Heart right ventricle (tissue), 16 donors: ENCODE measurements at regions not wholly inside any gene's neighbourhood (a gene's known extent, or its start where the extent isn't known, plus 50 kb on each side); places are given as distances from the start of the nearest gene placed in this dataset.

ENCODE experiments used
- ATAC-seq, 8 donors: fragments of 200-7000 bp; cut with Tn5 transposase; one replicate each; pipeline ENCODE4 v1.9.1; 2020; ENCODE audit warnings: mild to moderate bottlenecking in 8 of 8, moderate library complexity in 8 of 8, moderate number of reproducible peaks in 1 of 8
- DNase-seq, 2 donors: peaks; one replicate each; pipeline ENCODE4 v3.0.0-alpha.2; 2020
- H3K27ac ChIP-seq, 10 donors: fragments of 200-600 bp; sonication (generic) in 2 of 10; one replicate each; pipeline versions ENCODE4 v1.5.0 to v1.8.0; 2020 to 2022; ENCODE audit warnings: mild to moderate bottlenecking in 3 of 10
- H3K27me3 ChIP-seq, 7 donors: fragments of 200-600 bp; one replicate each; pipeline ENCODE4 v1.8.0; 2021 to 2022; ENCODE audit warnings: mild to moderate bottlenecking in 2 of 7
- H3K36me3 ChIP-seq, 9 donors: fragments of 200-600 bp; sonication (generic) in 1 of 9; one replicate each; pipeline versions ENCODE4 v1.5.0 to v1.8.0; 2020 to 2022; ENCODE audit warnings: mild to moderate bottlenecking in 2 of 9
- H3K4me1 ChIP-seq, 9 donors: fragments of 200-600 bp; sonication (generic) in 1 of 9; one replicate each; pipeline versions ENCODE4 v1.5.0 to v1.8.0; 2020 to 2022; ENCODE audit warnings: mild to moderate bottlenecking in 4 of 9
- H3K4me3 ChIP-seq, 10 donors: fragments of 200-600 bp; sonication (generic) in 2 of 10; one replicate each; pipeline versions ENCODE4 v1.5.0 to v1.8.0; 2020 to 2022; ENCODE audit warnings: mild to moderate bottlenecking in 7 of 10, moderate library complexity in 2 of 10
- H3K9me3 ChIP-seq, 11 donors: fragments of 200-600 bp in 10 of 11; sonication (generic) in 2 of 11; one replicate each; pipeline versions ENCODE4 v1.5.0 to v1.8.0; 2013 to 2022; ENCODE audit warnings: mild to moderate bottlenecking in 2 of 11, control low read depth in 1 of 11, moderate library complexity in 1 of 11
- WGBS, 2 donors: extraction: QIAGEN DNeasy Blood & Tissue Kit; methylation state at CpG; one replicate each; pipeline ENCODE4 v1.1.7; 2013; ENCODE audit warnings: inconsistent platforms in 1 of 2; 5-methylcytosine and 5-hydroxymethylcytosine counted together
- intact Hi-C, 10 donors: fragments of 100-400 bp; cut with DNase I; formaldehyde crosslinking; loops; one replicate each; pipeline versions ENCODE4 v1.11.1 to v1.14.2; 2022
- TF ChIP-seq, protein P1 (sequence below), 9 donors: fragments of 200-600 bp; sonication (generic) in 2 of 9; IDR thresholded peaks; one replicate each; pipeline versions ENCODE4 v1.5.0 to v1.8.0; 2021 to 2022; ENCODE audit warnings: antibody characterized with exemption in 9 of 9, mild to moderate bottlenecking in 5 of 9, moderate library complexity in 1 of 9
- donor health status: Arrhythmogenic right ventricular cardiomyopathy.
- donor health status: ischemic (EF 13 %, LVEDD 7.1; RV severe dilation, severe dysfunction).
- donor health status: healthy with polysubstance abuse.
- donor health status: DM: no; HTN: yes; CAD: no.
- donor health status: DM: no; HTN: no; CAD: no.
- donor health status: ischemic (EF 25% LVEDD 6.9; RV normal size, moderate dysfunction).
- donor health status: ischemic (EF 25% LVEDD 5.7; RV mildly dilated, moderate dysfunction).
- donor health status: healthy.
- donor health status: DM: yes; HTN: yes; CAD: no.
- donor health status: Ischemic cardiomyopathy.
- donor health status: ischemic (EF 35%, LVEDD 5.7; RV mildly dilated, moderate dysfunction).
- donor health status: nonischemic (EF 11% LVEDD 7.7; RV severe dilation, severe dysfunction).
- donor health status: DM: yes; HTN: yes; CAD: no.
- donor health status: PGD.
- donor health status: ischemic (EF 29% LVEDD 5.4; RV normal size, mild dysfunction).
- donor health status: nonischemic (EF 23%, LVEDD 6.1; RV moderate dilation, normal function).

DNA sequence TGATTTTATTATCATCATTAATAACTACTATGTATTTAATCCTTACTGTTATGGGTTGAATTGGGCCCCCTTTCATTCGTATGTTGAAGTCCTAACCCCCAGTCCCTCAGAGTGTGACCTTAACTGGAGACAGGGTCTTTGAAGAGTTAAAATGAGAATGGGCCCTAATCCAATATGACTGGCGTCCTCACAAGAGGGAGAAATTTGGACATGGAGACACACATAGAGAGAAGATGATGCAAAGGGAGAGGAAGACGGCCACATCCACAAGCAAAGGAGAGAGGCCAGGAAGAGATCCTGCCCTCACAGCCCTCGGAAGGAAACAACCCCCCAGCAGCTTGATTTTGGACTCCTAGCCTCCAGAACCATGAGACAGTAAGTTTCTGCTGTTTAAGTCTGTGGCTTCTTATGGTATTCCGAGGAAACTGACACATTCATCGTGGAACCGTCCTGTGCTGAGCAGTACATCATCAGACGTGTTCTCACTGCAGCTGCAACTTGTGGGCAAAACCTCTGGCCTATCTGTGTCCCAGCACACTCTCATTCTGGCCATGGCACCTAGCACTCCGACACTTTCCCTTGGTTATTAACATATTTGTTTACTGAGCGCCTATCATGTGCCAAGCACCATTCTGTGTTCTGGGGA lies 127.6 kb downstream of the SLC38A6 start:
- 78 to 80% methylated on average over 10 of the region's 10 CpGs for WGBS, 2 donors
- Histone ChIP-seq H3K27me3 (peaks cover 0 to 11% (median 0%) of the 10 kb centered on the region in 7 donors), H3K36me3 (no peaks in the 10 kb centered on the region), H3K4me1 (peaks cover 3 to 56% (median 24%) of the 10 kb centered on the region in 9 donors), H3K27ac (peak overlapping the region in 4 of 10 donors; percentile 0 to 52 (median 38)), H3K4me3 (no peak overlapping the region), H3K9me3 (no peaks in the 10 kb centered on the region)
- intact Hi-C loops, result no loop called here
- no peak for DNase-seq
- TF ChIP-seq, protein P1, sequence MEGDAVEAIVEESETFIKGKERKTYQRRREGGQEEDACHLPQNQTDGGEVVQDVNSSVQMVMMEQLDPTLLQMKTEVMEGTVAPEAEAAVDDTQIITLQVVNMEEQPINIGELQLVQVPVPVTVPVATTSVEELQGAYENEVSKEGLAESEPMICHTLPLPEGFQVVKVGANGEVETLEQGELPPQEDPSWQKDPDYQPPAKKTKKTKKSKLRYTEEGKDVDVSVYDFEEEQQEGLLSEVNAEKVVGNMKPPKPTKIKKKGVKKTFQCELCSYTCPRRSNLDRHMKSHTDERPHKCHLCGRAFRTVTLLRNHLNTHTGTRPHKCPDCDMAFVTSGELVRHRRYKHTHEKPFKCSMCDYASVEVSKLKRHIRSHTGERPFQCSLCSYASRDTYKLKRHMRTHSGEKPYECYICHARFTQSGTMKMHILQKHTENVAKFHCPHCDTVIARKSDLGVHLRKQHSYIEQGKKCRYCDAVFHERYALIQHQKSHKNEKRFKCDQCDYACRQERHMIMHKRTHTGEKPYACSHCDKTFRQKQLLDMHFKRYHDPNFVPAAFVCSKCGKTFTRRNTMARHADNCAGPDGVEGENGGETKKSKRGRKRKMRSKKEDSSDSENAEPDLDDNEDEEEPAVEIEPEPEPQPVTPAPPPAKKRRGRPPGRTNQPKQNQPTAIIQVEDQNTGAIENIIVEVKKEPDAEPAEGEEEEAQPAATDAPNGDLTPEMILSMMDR (IDR thresholded peaks at IDR 0.05), result no peak
- ATAC-seq, result no peak

DNA sequence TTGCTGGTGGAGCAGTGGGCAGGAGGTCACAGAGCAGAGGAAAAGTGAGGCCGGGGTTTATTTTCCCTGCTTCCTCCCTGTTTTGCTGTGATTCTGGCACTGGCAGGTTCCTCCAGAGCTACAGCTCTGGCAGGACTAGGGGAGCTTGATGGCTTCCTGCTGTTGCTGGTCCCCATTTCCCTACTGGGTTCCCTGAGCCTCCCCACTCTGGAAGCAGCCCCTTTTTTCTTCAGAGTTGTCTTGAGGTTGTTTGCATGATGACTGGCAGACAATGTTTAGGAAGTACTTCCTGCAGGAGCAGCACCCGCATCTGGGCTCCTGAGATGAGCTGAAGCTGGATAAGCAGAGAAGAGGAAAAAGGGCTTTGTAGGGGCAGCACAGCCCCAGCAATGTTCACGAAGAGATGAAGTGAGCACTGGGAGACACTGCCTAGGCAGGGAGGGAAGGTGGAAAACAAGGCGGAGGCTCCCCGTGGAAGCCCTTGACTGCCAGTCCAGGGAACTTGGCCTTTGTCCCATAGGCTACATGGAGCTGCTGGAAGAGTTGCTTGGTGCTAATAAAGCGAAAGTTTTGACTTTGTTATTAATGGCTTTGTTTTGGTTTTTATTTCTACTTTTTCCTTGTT lies 126.9 kb downstream of the SLC38A6 start:
- peaks cover 0 to 9% (median 0%) of the 10 kb centered on the region in 7 donors for H3K27me3 ChIP-seq
- peak overlapping the region in 4 of 10 donors; percentile 0 to 52 (median 27) for H3K27ac ChIP-seq
- ATAC-seq, result no peak
- TF ChIP-seq, protein P1 (IDR thresholded peaks at IDR 0.05), result no peak
- no peak for DNase-seq
- H3K36me3 ChIP-seq, result no peaks in the 10 kb centered on the region
- no peak overlapping the region for H3K4me3 ChIP-seq
- H3K4me1 ChIP-seq, result peaks cover 3 to 61% (median 30%) of the 10 kb centered on the region in 9 donors
- whole genome bisulfite sequencing, 2 donors, result 64 to 65% methylated on average over 6 of the region's 6 CpGs
- no peaks in the 10 kb centered on the region for H3K9me3 ChIP-seq
- intact Hi-C loops, result no loop called here

DNA sequence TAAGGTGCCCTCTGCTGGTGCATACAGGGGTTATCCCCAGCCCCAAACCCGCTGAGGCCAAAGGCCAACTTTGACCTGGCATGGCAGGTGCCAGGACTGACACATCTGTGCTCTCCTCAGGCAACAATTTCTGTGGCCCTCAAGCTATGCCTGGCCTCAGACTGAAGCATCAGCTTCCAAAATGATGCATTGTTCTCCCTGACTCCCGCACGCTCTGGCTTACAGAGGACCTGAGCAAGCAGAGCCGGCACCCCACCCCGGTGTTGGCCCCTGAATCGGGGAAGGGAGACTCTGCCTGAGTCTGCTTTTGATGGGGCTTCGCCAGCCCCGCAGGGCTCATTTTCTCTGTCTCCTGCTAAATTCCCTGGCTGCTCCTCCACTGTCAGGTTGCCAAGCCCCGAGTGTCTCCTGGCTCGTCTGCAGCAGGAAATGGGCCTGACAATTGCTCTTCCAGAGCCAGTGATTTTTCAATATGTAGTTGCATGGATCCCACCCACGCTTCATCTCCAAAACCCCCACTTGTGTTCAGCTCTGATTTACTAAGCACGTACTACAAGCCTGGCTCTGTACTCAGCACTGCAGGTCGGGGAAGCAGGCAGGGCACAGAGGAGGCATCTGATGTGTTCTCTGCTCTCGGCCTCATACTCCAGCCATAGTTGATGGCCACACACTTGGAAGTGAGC lies 126.1 kb downstream of the SLC38A6 start:
- intact Hi-C loops, result no loop called here
- Histone ChIP-seq H3K4me1 (peaks cover 5 to 70% (median 39%) of the 10 kb centered on the region in 9 donors), H3K36me3 (no peaks in the 10 kb centered on the region), H3K4me3 (no peak overlapping the region), H3K27ac (peak overlapping the region in 4 of 10 donors; percentile 0 to 52 (median 27)), H3K9me3 (no peaks in the 10 kb centered on the region), H3K27me3 (peaks cover 0 to 8% (median 0%) of the 10 kb centered on the region in 7 donors)
- 50 to 54% methylated on average over 14 of the region's 14 CpGs for WGBS, 2 donors
- ATAC-seq (peak in 4 of 8 donors; percentile 8 to 34 (median 18)), DNase-seq (peak; percentile 52 to 53)
- TF ChIP-seq, protein P1 (IDR thresholded peaks at IDR 0.05), result peak in 3 of 9 donors; percentile 13 to 22 (median 19)

DNA sequence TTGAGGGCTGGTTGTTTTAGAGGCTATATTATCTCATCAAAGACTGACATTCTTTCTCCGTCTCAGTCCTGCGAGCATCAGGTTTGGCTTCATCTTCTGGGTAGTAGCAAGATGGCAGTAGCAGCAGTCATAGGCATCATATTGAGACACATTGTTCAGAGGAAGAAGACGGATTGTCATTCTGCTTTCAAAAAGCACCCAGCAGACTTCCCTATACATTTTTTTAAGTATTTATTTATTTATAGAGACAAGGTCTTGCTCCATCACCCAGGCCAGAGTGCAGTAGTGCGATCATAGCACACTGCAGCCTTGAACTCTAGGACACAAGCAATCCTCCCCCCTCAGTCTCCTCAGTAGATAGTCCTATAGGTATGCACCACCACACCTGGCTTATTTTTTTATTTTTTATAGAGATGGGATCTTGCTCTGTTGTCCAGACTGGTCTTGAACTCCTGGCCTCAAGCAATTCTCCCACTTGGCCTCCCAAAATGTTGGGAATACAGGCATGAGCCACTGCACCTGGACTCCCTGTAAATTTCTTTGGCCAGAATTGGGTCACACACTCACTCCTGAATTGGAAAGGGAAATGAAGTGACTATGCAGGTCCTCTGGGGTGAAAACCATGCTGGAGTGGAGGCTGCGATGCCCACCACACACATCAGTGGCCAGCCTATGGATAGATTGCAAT lies 125.4 kb downstream of the SLC38A6 start:
- H3K27ac ChIP-seq, result peak overlapping the region in 3 of 10 donors; percentile 10 to 52 (median 15)
- H3K27me3 ChIP-seq, result peaks cover 0 to 1% (median 0%) of the 10 kb centered on the region in 7 donors
- H3K36me3 ChIP-seq, result no peaks in the 10 kb centered on the region
- ATAC-seq (no peak), DNase-seq (no peak)
- TF ChIP-seq, protein P1 (IDR thresholded peaks at IDR 0.05), result no peak
- 95 to 96% methylated on average over 5 of the region's 5 CpGs for WGBS, 2 donors
- intact Hi-C loops, result no loop called here
- H3K9me3 ChIP-seq, result no peaks in the 10 kb centered on the region
- H3K4me3 ChIP-seq, result no peak overlapping the region
- peaks cover 5 to 72% (median 44%) of the 10 kb centered on the region in 9 donors for H3K4me1 ChIP-seq
